Transverse colon (tissue), 4 donors: ENCODE measurements at regions not wholly inside any gene's neighbourhood (a gene's known extent, or its start where the extent isn't known, plus 50 kb on each side); places are given as distances from the start of the nearest gene placed in this dataset.

ENCODE experiments used
- DNase-seq: peaks from one replicate; pipeline ENCODE4 v3.0.0-alpha.2; 2019
- H3K27ac ChIP-seq, 4 donors: fragments of 200-600 bp; sonication (generic); 2 replicates each; pipeline ENCODE4 v1.5.1; 2016 to 2018; ENCODE audit warnings: inconsistent platforms in 4 of 4
- H3K27me3 ChIP-seq: fragments of 200-600 bp; sonication (generic); 2 replicates; pipeline ENCODE4 v1.5.1; 2017; ENCODE audit warnings: inconsistent platforms
- H3K36me3 ChIP-seq, 4 donors: fragments of 200-600 bp; sonication (generic); 2 replicates each; pipeline ENCODE4 v1.5.1; 2017 to 2019; ENCODE audit warnings: inconsistent platforms in 4 of 4
- H3K4me1 ChIP-seq, 4 donors: fragments of 200-600 bp; sonication (generic); 2 replicates each; pipeline ENCODE4 v1.5.1; 2017 to 2020; ENCODE audit warnings: inconsistent platforms in 4 of 4
- H3K4me3 ChIP-seq, 4 donors: fragments of 200-600 bp; sonication (generic); 1 replicate in 1 of 4; 2 replicates in 3 of 4; pipeline versions ENCODE4 v1.5.1 to v1.6.1; 2017 to 2019; ENCODE audit warnings: inconsistent platforms in 4 of 4
- H3K9me3 ChIP-seq, 2 donors: fragments of 200-600 bp; sonication (generic); 2 replicates each; pipeline ENCODE4 v1.5.1; 2017 to 2019; ENCODE audit warnings: inconsistent platforms in 2 of 2
- EP300 ChIP-seq: sonication (generic); formaldehyde crosslinking; IDR thresholded peaks from one replicate; pipeline ENCODE4 v1.6.1; 2017; ENCODE audit warnings: antibody characterized with exemption, low read depth
- POLR2A ChIP-seq: fragments of 450-650 bp; IDR thresholded peaks from one replicate; pipeline ENCODE4 v1.6.1; 2016; ENCODE audit warnings: antibody characterized with exemption, mild to moderate bottlenecking, moderate library complexity
- POLR2AphosphoS5 ChIP-seq, 3 donors: sonication (generic); formaldehyde crosslinking; IDR thresholded peaks; one replicate each; pipeline ENCODE4 v1.6.1; 2016; ENCODE audit warnings: antibody characterized with exemption in 3 of 3
- WGBS, 2 donors: methylation state at CpG; one replicate each; pipeline ENCODE4 v1.1.5; 2018; ENCODE audit warnings: low coverage in 1 of 2; 5-methylcytosine and 5-hydroxymethylcytosine counted together
- in situ Hi-C, 4 donors: fragments of 200-750 bp; cut with MboI; loops; one replicate each; pipeline versions ENCODE4 v1.15.0 to v1.15.1; 2017; ENCODE audit warnings: low sequenced_read_pairs in 3 of 4, low pct_ligation_motif_present in 1 of 4, low pct_unique_long_range_greater_than_20kb in 1 of 4
- intact Hi-C: fragments of 100-400 bp; cut with DNase I; formaldehyde crosslinking; loops from one replicate; pipeline ENCODE4 v1.15.1; 2023; ENCODE audit warnings: low total_unique reads
- TF ChIP-seq, protein P1 (sequence below), 5 experiments: fragments of 200-600 bp in 3 of 5; fragments of 450-650 bp in 2 of 5; sonication (generic) in 3 of 5; IDR thresholded peaks; 1 replicate in 2 of 5; 2 replicates in 3 of 5; pipeline ENCODE4 v1.5.1; 2016 to 2017; ENCODE audit warnings: antibody characterized with exemption in 5 of 5, inconsistent platforms in 3 of 5, mild to moderate bottlenecking in 2 of 5, moderate library complexity in 1 of 5

DNA sequence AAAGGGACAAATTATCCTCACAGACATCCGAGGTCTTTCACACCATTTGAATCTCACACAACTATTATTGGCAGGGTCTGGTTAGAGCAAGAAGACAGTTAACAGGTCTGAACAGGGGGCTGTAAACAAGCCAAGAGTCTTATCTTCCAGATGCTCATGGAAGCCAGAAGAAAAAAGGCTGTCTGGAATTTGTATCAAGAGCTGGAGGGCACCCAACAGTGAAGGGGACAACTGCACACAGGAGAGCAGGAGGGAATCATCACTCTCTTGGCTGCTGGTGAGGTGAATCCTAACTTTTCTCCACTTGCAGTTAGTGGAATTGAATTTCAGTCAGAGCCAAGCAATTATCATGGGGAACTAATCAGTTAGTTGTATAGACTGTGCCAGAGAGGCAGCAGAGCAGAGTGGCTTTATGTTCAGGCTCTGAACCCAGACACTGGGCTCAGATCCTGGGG is 880.2 kb upstream of the AUTS2 start:
- in situ Hi-C loops: no loop called here
- Histone ChIP-seq H3K4me3 (no peak overlapping the region), H3K9me3 (no peaks in the 10 kb centered on the region), H3K27ac (no peak overlapping the region), H3K36me3 (no peaks in the 10 kb centered on the region), H3K27me3 (no peaks in the 10 kb centered on the region), H3K4me1 (no peaks in the 10 kb centered on the region)
- intact Hi-C loops: no loop called here
- TF ChIP-seq, protein P1, sequence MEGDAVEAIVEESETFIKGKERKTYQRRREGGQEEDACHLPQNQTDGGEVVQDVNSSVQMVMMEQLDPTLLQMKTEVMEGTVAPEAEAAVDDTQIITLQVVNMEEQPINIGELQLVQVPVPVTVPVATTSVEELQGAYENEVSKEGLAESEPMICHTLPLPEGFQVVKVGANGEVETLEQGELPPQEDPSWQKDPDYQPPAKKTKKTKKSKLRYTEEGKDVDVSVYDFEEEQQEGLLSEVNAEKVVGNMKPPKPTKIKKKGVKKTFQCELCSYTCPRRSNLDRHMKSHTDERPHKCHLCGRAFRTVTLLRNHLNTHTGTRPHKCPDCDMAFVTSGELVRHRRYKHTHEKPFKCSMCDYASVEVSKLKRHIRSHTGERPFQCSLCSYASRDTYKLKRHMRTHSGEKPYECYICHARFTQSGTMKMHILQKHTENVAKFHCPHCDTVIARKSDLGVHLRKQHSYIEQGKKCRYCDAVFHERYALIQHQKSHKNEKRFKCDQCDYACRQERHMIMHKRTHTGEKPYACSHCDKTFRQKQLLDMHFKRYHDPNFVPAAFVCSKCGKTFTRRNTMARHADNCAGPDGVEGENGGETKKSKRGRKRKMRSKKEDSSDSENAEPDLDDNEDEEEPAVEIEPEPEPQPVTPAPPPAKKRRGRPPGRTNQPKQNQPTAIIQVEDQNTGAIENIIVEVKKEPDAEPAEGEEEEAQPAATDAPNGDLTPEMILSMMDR (IDR thresholded peaks at IDR 0.05): no peak
- TF ChIP-seq POLR2AphosphoS5 (IDR thresholded peaks at IDR 0.05): no peak
- no peak for TF ChIP-seq EP300
- no peak for TF ChIP-seq POLR2A
- no peak for DNase-seq
- WGBS, 2 donors: 0 to 23% methylated on average over 1 of the region's 1 CpG

DNA sequence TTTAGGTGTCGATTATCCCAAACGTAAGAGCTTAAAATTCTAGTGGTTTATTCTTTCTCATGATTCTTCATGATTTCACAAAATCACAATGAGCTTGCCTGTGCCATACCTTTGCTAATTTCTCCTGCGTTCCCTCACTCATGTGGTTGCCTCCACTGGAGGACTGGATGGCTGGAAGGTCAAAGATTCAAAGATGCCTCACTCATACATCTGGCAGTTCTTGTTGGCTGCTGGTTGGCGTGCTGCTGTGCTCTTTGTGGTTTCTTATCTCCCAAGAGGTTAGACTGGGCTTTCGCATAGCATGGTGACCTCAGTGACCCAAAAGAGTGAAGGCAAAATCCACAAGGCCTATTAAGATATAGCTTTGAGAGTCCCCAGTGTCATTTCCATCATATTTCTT is 877.6 kb upstream of the AUTS2 start:
- Histone ChIP-seq H3K4me3 (no peak overlapping the region), H3K36me3 (no peaks in the 10 kb centered on the region), H3K27ac (no peak overlapping the region), H3K9me3 (no peaks in the 10 kb centered on the region), H3K4me1 (no peaks in the 10 kb centered on the region), H3K27me3 (no peaks in the 10 kb centered on the region)
- in situ Hi-C loops (no loop called here), intact Hi-C loops (no loop called here)
- DNase-seq: no peak
- TF ChIP-seq, protein P1 (IDR thresholded peaks at IDR 0.05): no peak
- TF ChIP-seq POLR2AphosphoS5 (IDR thresholded peaks at IDR 0.05) (no peak), EP300 (no peak), POLR2A (no peak)
- 77 to 86% methylated on average over 4 to 5 of the region's 5 CpGs for WGBS, 2 donors

DNA sequence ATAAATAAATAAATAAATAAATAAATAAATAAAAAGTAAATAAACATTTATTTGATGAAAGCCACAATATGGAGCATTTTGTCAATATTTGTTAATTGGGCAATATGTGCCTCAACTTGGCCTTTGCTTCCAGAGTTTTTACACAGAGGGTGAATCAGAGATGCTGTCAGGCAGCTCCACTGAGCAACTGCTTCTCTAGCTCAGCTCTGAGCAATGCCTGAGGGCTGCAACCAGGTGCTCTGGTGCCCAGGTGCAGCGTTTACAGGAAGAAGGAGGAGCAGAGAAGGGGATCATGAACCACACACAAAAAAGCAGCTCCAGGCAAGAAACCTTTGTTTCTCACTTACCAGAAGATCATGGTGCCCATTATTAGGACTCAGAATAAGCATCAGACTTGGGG is 876.2 kb upstream of the AUTS2 start:
- 73 to 80% methylated on average over 1 of the region's 1 CpG for WGBS, 2 donors
- intact Hi-C loops: no loop called here

DNA sequence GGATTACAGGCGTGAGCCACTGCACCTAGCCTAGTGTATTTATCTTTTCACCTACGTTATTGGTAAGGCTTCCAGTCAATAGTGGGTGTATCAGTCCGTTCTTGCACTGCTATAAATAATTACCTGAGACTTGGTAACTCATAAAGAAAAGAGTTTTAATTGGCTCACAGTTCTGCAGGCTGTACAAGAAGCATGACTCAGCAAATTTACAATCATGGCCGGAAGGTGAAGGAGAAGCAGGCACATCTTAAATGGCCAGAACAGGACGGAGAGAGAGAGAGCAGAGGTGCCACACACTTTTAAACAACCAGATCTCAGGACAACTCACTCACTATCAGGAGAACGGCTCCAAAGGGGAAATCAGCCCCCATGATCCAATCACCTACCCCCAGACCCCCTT is 873.3 kb upstream of the AUTS2 start:
- intact Hi-C loops (no loop called here), in situ Hi-C loops (no loop called here)
- no peak overlapping the region for H3K27ac ChIP-seq
- no peaks in the 10 kb centered on the region for H3K27me3 ChIP-seq
- no peaks in the 10 kb centered on the region for H3K4me1 ChIP-seq
- DNase-seq: no peak
- WGBS, 2 donors: 61 to 100% methylated on average over 1 to 6 of the region's 6 CpGs
- no peak overlapping the region for H3K4me3 ChIP-seq
- TF ChIP-seq, protein P1 (IDR thresholded peaks at IDR 0.05): no peak
- TF ChIP-seq POLR2A (no peak), POLR2AphosphoS5 (IDR thresholded peaks at IDR 0.05) (no peak), EP300 (no peak)
- no peaks in the 10 kb centered on the region for H3K36me3 ChIP-seq
- no peaks in the 10 kb centered on the region for H3K9me3 ChIP-seq

More for the DNA sequence above, 876.2 kb upstream of the AUTS2 start:
- Histone ChIP-seq H3K36me3 (no peaks in the 10 kb centered on the region), H3K9me3 (no peaks in the 10 kb centered on the region), H3K27me3 (no peaks in the 10 kb centered on the region), H3K27ac (no peak overlapping the region), H3K4me1 (no peaks in the 10 kb centered on the region), H3K4me3 (no peak overlapping the region)
- DNase-seq: no peak
- TF ChIP-seq EP300 (no peak), POLR2A (no peak), POLR2AphosphoS5 (IDR thresholded peaks at IDR 0.05) (no peak)
- TF ChIP-seq, protein P1 (IDR thresholded peaks at IDR 0.05): no peak
- in situ Hi-C loops: no loop called here
